ENCODE measurements at regions not wholly inside any gene's neighbourhood (a gene's known extent, or its start where the extent isn't known, plus 50 kb on each side); places are given as distances from the start of the nearest gene placed in this dataset.

- DNase-seq (ENCODE audit: extremely low spot score) = no peak
- ChIA-PET CTCF (interaction anchor here (1.2 to 1.3 kb wide), 2 partner anchors 12 to 14 kb away, joined by 3 read pairs; no protein-coding TSS in a partner anchor), POLR2A (no interaction called here)
- TF ChIP-seq, protein P1, sequence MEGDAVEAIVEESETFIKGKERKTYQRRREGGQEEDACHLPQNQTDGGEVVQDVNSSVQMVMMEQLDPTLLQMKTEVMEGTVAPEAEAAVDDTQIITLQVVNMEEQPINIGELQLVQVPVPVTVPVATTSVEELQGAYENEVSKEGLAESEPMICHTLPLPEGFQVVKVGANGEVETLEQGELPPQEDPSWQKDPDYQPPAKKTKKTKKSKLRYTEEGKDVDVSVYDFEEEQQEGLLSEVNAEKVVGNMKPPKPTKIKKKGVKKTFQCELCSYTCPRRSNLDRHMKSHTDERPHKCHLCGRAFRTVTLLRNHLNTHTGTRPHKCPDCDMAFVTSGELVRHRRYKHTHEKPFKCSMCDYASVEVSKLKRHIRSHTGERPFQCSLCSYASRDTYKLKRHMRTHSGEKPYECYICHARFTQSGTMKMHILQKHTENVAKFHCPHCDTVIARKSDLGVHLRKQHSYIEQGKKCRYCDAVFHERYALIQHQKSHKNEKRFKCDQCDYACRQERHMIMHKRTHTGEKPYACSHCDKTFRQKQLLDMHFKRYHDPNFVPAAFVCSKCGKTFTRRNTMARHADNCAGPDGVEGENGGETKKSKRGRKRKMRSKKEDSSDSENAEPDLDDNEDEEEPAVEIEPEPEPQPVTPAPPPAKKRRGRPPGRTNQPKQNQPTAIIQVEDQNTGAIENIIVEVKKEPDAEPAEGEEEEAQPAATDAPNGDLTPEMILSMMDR (IDR thresholded peaks at IDR 0.05; ENCODE audit: control extremely low read depth, extremely low read depth, low read depth, missing control alignments) = no peak
These were observed 89.8 kb upstream of the FNDC3B start for GRCh38 chr3:171949554-171949953.

GRCh38 chr3:171950373-171950772 lies 89.0 kb upstream of the FNDC3B start:
- TF ChIP-seq, protein P1 (IDR thresholded peaks at IDR 0.05; ENCODE audit: control extremely low read depth, extremely low read depth, low read depth, missing control alignments) = no peak
- ChIA-PET POLR2A (no interaction called here), CTCF (interaction anchor here (1.3 kb wide), 1 partner anchor 15 kb away, joined by 3 read pairs; no protein-coding TSS in a partner anchor)
- no peak for DNase-seq (ENCODE audit: extremely low spot score)

GRCh38 chr3:171951597-171951996 lies 87.8 kb upstream of the FNDC3B start:
- CTCF ChIA-PET = no interaction called here
- TF ChIP-seq, protein P1 (IDR thresholded peaks at IDR 0.05; ENCODE audit: control extremely low read depth, extremely low read depth, low read depth, missing control alignments) = no peak
- no peak for DNase-seq (ENCODE audit: extremely low spot score)
- POLR2A ChIA-PET = no interaction called here

DNA sequence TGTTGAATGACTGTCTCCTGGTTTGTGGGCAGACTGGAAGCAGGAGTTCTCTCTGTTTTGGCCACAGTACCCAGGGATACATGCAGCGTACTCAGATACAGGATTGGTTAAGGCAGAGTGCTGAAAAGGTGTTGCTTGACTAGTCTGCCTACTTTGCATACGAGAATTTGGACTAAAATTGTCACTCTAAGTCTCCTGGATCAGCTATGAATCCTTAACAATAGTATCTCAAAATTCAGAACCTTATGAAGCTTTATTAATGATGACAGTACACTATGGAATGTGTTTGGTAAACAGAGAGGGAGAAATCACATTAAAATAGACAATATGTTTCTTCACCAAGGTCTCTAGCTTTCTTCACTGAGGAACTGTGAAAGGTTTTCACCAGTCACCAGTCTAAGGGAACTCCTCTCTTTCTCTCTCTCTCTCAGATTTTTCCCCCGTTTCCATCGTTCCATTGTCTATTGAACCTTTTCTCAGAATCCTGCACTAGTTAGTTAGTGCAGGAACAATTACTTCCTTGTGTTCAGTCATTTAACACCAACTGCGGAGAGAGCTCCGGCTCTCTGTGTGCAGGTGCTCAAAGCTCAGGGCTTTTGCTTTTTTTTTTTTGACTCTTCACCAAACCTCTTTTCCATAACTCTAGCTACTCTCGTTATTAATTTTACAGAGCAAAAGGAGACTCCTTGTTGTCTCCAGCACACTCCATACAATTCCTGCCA lies 85.9 kb upstream of the FNDC3B start:
- CTCF ChIA-PET = interaction anchor here (1.0 to 1.1 kb wide), 2 partner anchors 17 to 123 kb away, joined by 3 read pairs; no protein-coding TSS in a partner anchor
- DNase-seq (ENCODE audit: extremely low spot score) = no peak
- POLR2A ChIA-PET = no interaction called here

GRCh38 chr3:171954690-171955383 lies 84.5 kb upstream of the FNDC3B start:
- POLR2A ChIA-PET = no interaction called here
- DNase-seq (ENCODE audit: extremely low spot score) = no peak
- TF ChIP-seq, protein P1 (IDR thresholded peaks at IDR 0.05; ENCODE audit: control extremely low read depth, extremely low read depth, low read depth, missing control alignments) = no peak
- CTCF ChIA-PET = interaction anchor here (1.0 kb wide), 1 partner anchor 19 kb away, joined by 3 read pairs; no protein-coding TSS in a partner anchor

More for the DNA sequence above, 85.9 kb upstream of the FNDC3B start:
- TF ChIP-seq, protein P1 (IDR thresholded peaks at IDR 0.05; ENCODE audit: control extremely low read depth, extremely low read depth, low read depth, missing control alignments) = no peak

GRCh38 chr3:171955598-171955997 lies 83.8 kb upstream of the FNDC3B start:
- POLR2A ChIA-PET = no interaction called here
- no peak for DNase-seq (ENCODE audit: extremely low spot score)
- CTCF ChIA-PET = no interaction called here
- TF ChIP-seq, protein P1 (IDR thresholded peaks at IDR 0.05; ENCODE audit: control extremely low read depth, extremely low read depth, low read depth, missing control alignments) = no peak

Data from GM10248 (cell line).